H9 (cell line): ENCODE measurements at regions not wholly inside any gene's neighbourhood (a gene's known extent, or its start where the extent isn't known, plus 50 kb on each side); places are given as distances from the start of the nearest gene placed in this dataset.

Experiments
- DNase-seq: peaks from one replicate; pipeline ENCODE4 v3.0.0-alpha.2; 2017
- H2AFZ ChIP-seq: one replicate; pipeline ENCODE4 v1.6.1; 2013; ENCODE audit warnings: mild to moderate bottlenecking, low read length, control low read depth, moderate library complexity
- H2AK5ac ChIP-seq: 2 replicates; pipeline ENCODE4 v1.6.1; 2013; ENCODE audit warnings: low read length, control low read depth, mixed read lengths; ENCODE audit not compliant: insufficient read length
- H2BK120ac ChIP-seq: one replicate; pipeline ENCODE4 v1.6.1; 2013; ENCODE audit warnings: low read depth, mild to moderate bottlenecking, low read length, control low read depth, inconsistent platforms; ENCODE audit not compliant: poor library complexity, severe bottlenecking
- H2BK12ac ChIP-seq: 2 replicates; pipeline ENCODE4 v1.6.1; 2013; ENCODE audit warnings: low read length, control low read depth, mixed read lengths, low read depth; ENCODE audit not compliant: insufficient read length
- H2BK15ac ChIP-seq: 2 replicates; pipeline ENCODE4 v1.6.1; 2013; ENCODE audit warnings: low read depth, low read length, control low read depth
- H2BK20ac ChIP-seq: one replicate; pipeline ENCODE4 v1.6.1; 2013; ENCODE audit warnings: low read depth, mild to moderate bottlenecking, low read length, control low read depth, inconsistent platforms; ENCODE audit not compliant: poor library complexity, severe bottlenecking
- H2BK5ac ChIP-seq: 2 replicates; pipeline ENCODE4 v1.6.1; 2013; ENCODE audit warnings: low read length, control low read depth, mixed read lengths; ENCODE audit not compliant: insufficient read length
- H3K14ac ChIP-seq: 2 replicates; pipeline ENCODE4 v1.6.1; 2013; ENCODE audit warnings: low read length, control low read depth; ENCODE audit not compliant: insufficient read depth
- H3K18ac ChIP-seq: 2 replicates; pipeline ENCODE4 v1.6.1; 2013; ENCODE audit warnings: low read depth, mild to moderate bottlenecking, mixed read lengths, low read length, control low read depth; ENCODE audit not compliant: insufficient read length
- H3K23ac ChIP-seq: 2 replicates; pipeline ENCODE4 v1.6.1; 2013; ENCODE audit warnings: low read length, control low read depth, mixed read lengths, low read depth; ENCODE audit not compliant: insufficient read length
- H3K23me2 ChIP-seq: 2 replicates; pipeline ENCODE4 v1.6.1; 2013; ENCODE audit warnings: low read depth, mild to moderate bottlenecking, mixed read lengths, low read length, control low read depth; ENCODE audit not compliant: insufficient read length, poor library complexity, severe bottlenecking
- H3K27ac ChIP-seq: 2 replicates; pipeline ENCODE4 v1.5.1; 2013; ENCODE audit warnings: low read length, control low read depth, mixed read lengths, low read depth; ENCODE audit not compliant: insufficient read length
- H3K27me3 ChIP-seq: 2 replicates; pipeline ENCODE4 v1.6.1; 2013; ENCODE audit warnings: low read length, control low read depth, inconsistent platforms; ENCODE audit not compliant: insufficient read depth
- H3K4ac ChIP-seq: 2 replicates; pipeline ENCODE4 v1.6.1; 2013; ENCODE audit warnings: low read depth, mild to moderate bottlenecking, control low read depth, inconsistent platforms, low read length, moderate library complexity
- H3K4me1 ChIP-seq: 2 replicates; pipeline ENCODE4 v1.6.1; 2013; ENCODE audit warnings: low read length, control low read depth, inconsistent platforms; ENCODE audit not compliant: insufficient read depth
- H3K4me2 ChIP-seq: 2 replicates; pipeline ENCODE4 v1.6.1; 2013; ENCODE audit warnings: low read length, control low read depth, mixed read lengths; ENCODE audit not compliant: insufficient read length, insufficient read depth
- H3K56ac ChIP-seq: 2 replicates; pipeline ENCODE4 v1.6.1; 2013; ENCODE audit warnings: low read depth, mild to moderate bottlenecking, mixed read lengths, low read length, control low read depth; ENCODE audit not compliant: insufficient read length
- H3K79me1 ChIP-seq: 2 replicates; pipeline ENCODE4 v1.6.1; 2013; ENCODE audit warnings: low read depth, mild to moderate bottlenecking, moderate library complexity, low read length, control low read depth, inconsistent platforms; ENCODE audit not compliant: insufficient read depth, poor library complexity, severe bottlenecking
- H3K79me2 ChIP-seq: 2 replicates; pipeline ENCODE4 v1.6.1; 2013; ENCODE audit warnings: low read length, control low read depth, inconsistent platforms; ENCODE audit not compliant: insufficient read depth
- H3K9ac ChIP-seq: 2 replicates; pipeline ENCODE4 v1.6.1; 2013; ENCODE audit warnings: low read length, control low read depth, mixed read lengths; ENCODE audit not compliant: insufficient read length; ENCODE audit errors: extremely low read depth
- H3K9me3 ChIP-seq: one replicate; pipeline ENCODE4 v1.6.1; 2013; ENCODE audit warnings: low read depth, low read length, inconsistent platforms; ENCODE audit not compliant: control insufficient read depth
- H3T11ph ChIP-seq: one replicate; pipeline ENCODE4 v1.6.1; 2013; ENCODE audit warnings: mild to moderate bottlenecking, low read length, control low read depth, inconsistent platforms
- H4K20me1 ChIP-seq: one replicate; pipeline ENCODE4 v1.6.1; 2013; ENCODE audit not compliant: control insufficient read depth, insufficient read length, insufficient read depth
- H4K5ac ChIP-seq: 2 replicates; pipeline ENCODE4 v1.6.1; 2013; ENCODE audit warnings: low read depth, mild to moderate bottlenecking, mixed read lengths, low read length, control low read depth; ENCODE audit not compliant: insufficient read length
- H4K8ac ChIP-seq: replicated peaks from 2 replicates; pipeline ENCODE4 v1.6.1; 2013; ENCODE audit warnings: low read length, control low read depth, mixed read lengths, low read depth; ENCODE audit not compliant: insufficient read length
- H4K91ac ChIP-seq: 2 replicates; pipeline ENCODE4 v1.6.1; 2013; ENCODE audit warnings: low read depth, mild to moderate bottlenecking, moderate library complexity, mixed read lengths, low read length, control low read depth; ENCODE audit not compliant: insufficient read length
- H3K27ac Mint-ChIP-seq, 3 experiments: 2 replicates in 2 of 3; 3 replicates in 1 of 3; pipeline ENCODE4 v1.8.0; 2020 to 2021; ENCODE audit warnings: mixed read lengths in 3 of 3, mild to moderate bottlenecking in 1 of 3, moderate library complexity in 1 of 3
- H3K27me3 Mint-ChIP-seq: 2 replicates; pipeline ENCODE4 v1.8.0; 2021; ENCODE audit warnings: low read depth, mild to moderate bottlenecking, moderate library complexity, mixed read lengths
- H3K36me3 Mint-ChIP-seq, 3 experiments: 2 replicates in 2 of 3; 3 replicates in 1 of 3; pipeline ENCODE4 v1.8.0; 2020 to 2021; ENCODE audit warnings: low read depth in 3 of 3, mixed read lengths in 3 of 3; ENCODE audit not compliant: insufficient read depth in 1 of 3
- H3K4me1 Mint-ChIP-seq, 2 experiments: 2 replicates each; pipeline ENCODE4 v1.8.0; 2020; ENCODE audit warnings: mixed read lengths in 2 of 2
- H3K4me3 Mint-ChIP-seq, 2 experiments: 2 replicates in 1 of 2; 3 replicates in 1 of 2; pipeline ENCODE4 v1.8.0; 2020 to 2021; ENCODE audit warnings: mild to moderate bottlenecking in 2 of 2, mixed read lengths in 2 of 2, moderate library complexity in 1 of 2
- H3K9me3 Mint-ChIP-seq, 2 experiments: 2 replicates in 1 of 2; 3 replicates in 1 of 2; pipeline ENCODE4 v1.8.0; 2020; ENCODE audit warnings: mild to moderate bottlenecking in 2 of 2, mixed read lengths in 2 of 2, moderate library complexity in 1 of 2
- WGBS: extraction: QIAGEN DNeasy Blood & Tissue Kit; methylation state at CpG from one replicate; pipeline ENCODE4 v1.1.7; 2013; ENCODE audit warnings: missing lambda C conversion rate, low lambda C conversion rate, mixed read lengths; ENCODE audit not compliant: insufficient read length; ENCODE audit errors: extremely low coverage; 5-methylcytosine and 5-hydroxymethylcytosine counted together
- TF ChIP-seq, protein P1 (sequence below): fragments of 200-600 bp; sonication (generic); conservative IDR thresholded peaks from 3 replicates; pipeline ENCODE4 v1.8.0; 2021; ENCODE audit warnings: antibody characterized with exemption, mild to moderate bottlenecking

DNA sequence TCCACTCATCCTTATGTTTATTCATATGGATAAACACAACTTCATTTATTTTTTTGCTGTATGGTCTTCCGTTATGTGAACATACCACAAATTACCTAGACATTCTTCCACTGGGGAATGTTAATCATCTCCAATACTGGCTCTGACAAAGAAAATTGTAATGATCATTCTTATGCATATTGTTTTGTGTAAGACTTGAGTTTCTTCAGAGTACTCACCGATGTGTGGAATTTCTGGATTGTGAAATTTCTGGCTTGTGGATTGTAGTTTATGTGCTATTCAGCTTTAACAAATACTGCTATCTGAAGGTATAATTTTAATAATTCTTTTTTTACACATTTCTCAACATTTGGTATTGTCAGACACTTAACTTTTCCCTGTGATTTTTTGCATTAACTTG lies 212.2 kb upstream of the THUMPD2 start:
- Histone ChIP-seq H3K27me3 (no peaks in the 10 kb centered on the region), H3K56ac (no peak overlapping the region), H4K91ac (no peak overlapping the region), H2BK5ac (no peak overlapping the region), H3K9me3 (no peaks in the 10 kb centered on the region), H2AFZ (no peak overlapping the region), H3K4me1 (peaks cover 2% of the 10 kb centered on the region; the same call in 1 of the 2 replicates), H2BK12ac (no peak overlapping the region), H3K14ac (no peak overlapping the region), H3K4me2 (no peak overlapping the region), H4K8ac (no peak overlapping the region), H3K23me2 (no peaks in the 10 kb centered on the region), H3K23ac (no peak overlapping the region), H2BK20ac (no peak overlapping the region), H2AK5ac (no peak overlapping the region), H2BK120ac (no peak overlapping the region), H3K9ac (no peak overlapping the region), H3K4ac (no peak overlapping the region), H3K79me2 (no peaks in the 10 kb centered on the region), H3K27ac (no peak overlapping the region), H3T11ph (no peak overlapping the region), H4K5ac (no peak overlapping the region), H3K18ac (no peak overlapping the region), H2BK15ac (no peak overlapping the region), H3K79me1 (no peaks in the 10 kb centered on the region), H4K20me1 (no peaks in the 10 kb centered on the region)
- Mint-ChIP-seq H3K27ac (peak overlapping the region in 2 of 3 experiments; percentile 53 to 74; a peak in 2 of 7 replicates), H3K4me1 (peaks cover 21 to 24% of the 10 kb centered on the region in 2 experiments), H3K36me3 (peaks cover 0 to 2% (median 0%) of the 10 kb centered on the region in 3 experiments; a peak in 1 of 7 replicates), H3K27me3 (no peaks in the 10 kb centered on the region), H3K4me3 (no peak overlapping the region), H3K9me3 (peaks cover 0 to 2% of the 10 kb centered on the region in 2 experiments; a peak in 1 of 5 replicates)
- no peak for DNase-seq
- no CpG with 5 or more reads among the region's 2 CpGs for WGBS
- TF ChIP-seq, protein P1, sequence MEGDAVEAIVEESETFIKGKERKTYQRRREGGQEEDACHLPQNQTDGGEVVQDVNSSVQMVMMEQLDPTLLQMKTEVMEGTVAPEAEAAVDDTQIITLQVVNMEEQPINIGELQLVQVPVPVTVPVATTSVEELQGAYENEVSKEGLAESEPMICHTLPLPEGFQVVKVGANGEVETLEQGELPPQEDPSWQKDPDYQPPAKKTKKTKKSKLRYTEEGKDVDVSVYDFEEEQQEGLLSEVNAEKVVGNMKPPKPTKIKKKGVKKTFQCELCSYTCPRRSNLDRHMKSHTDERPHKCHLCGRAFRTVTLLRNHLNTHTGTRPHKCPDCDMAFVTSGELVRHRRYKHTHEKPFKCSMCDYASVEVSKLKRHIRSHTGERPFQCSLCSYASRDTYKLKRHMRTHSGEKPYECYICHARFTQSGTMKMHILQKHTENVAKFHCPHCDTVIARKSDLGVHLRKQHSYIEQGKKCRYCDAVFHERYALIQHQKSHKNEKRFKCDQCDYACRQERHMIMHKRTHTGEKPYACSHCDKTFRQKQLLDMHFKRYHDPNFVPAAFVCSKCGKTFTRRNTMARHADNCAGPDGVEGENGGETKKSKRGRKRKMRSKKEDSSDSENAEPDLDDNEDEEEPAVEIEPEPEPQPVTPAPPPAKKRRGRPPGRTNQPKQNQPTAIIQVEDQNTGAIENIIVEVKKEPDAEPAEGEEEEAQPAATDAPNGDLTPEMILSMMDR, result no peak
